Right lobe of liver (tissue), 6 donors: ENCODE measurements at regions not wholly inside any gene's neighbourhood (a gene's known extent, or its start where the extent isn't known, plus 50 kb on each side); places are given as distances from the start of the nearest gene placed in this dataset.

Experiments
- ATAC-seq, 4 donors: fragments of 200-7000 bp; cut with Tn5 transposase; one replicate each; pipeline ENCODE4 v1.9.1; 2020; ENCODE audit warnings: mild to moderate bottlenecking in 4 of 4, moderate library complexity in 4 of 4
- DNase-seq, 3 donors: peaks; one replicate each; pipeline ENCODE4 v3.0.0-alpha.2; 2020
- H3K27ac ChIP-seq, 3 donors: fragments of 200-600 bp; one replicate each; pipeline ENCODE4 v1.8.0; 2022
- H3K27me3 ChIP-seq, 2 donors: fragments of 200-600 bp; one replicate each; pipeline ENCODE4 v1.8.0; 2022
- H3K36me3 ChIP-seq, 4 donors: fragments of 200-600 bp; sonication (generic) in 1 of 4; one replicate each; pipeline versions ENCODE4 v1.5.1 to v1.8.0; 2017 to 2022; ENCODE audit warnings: control low read depth in 1 of 4
- H3K4me1 ChIP-seq, 4 donors: fragments of 200-600 bp; sonication (generic) in 1 of 4; one replicate each; pipeline versions ENCODE4 v1.5.1 to v1.8.0; 2017 to 2022; ENCODE audit warnings: control low read depth in 1 of 4
- H3K4me3 ChIP-seq, 3 donors: fragments of 200-600 bp; one replicate each; pipeline ENCODE4 v1.8.0; 2022
- H3K9me3 ChIP-seq, 4 donors: fragments of 200-600 bp; sonication (generic) in 1 of 4; one replicate each; pipeline versions ENCODE4 v1.5.1 to v1.8.0; 2017 to 2022; ENCODE audit warnings: control low read depth in 1 of 4
- POLR2A ChIP-seq: fragments of 450-650 bp; IDR thresholded peaks from one replicate; pipeline ENCODE4 v1.6.1; 2017; ENCODE audit warnings: antibody characterized with exemption, mild to moderate bottlenecking
- WGBS: methylation state at CpG from one replicate; pipeline ENCODE4 v1.1.6; 2018; ENCODE audit warnings: low coverage, low lambda C conversion rate; ENCODE audit not compliant: insufficient coverage; ENCODE audit errors: missing lambda C conversion rate; 5-methylcytosine and 5-hydroxymethylcytosine counted together
- intact Hi-C, 2 donors: fragments of 100-400 bp; cut with DNase I; formaldehyde crosslinking; loops; one replicate each; pipeline versions ENCODE4 v1.11.2 to v1.14.1; 2022
- TF ChIP-seq, protein P1 (sequence below), 4 donors: fragments of 200-600 bp in 3 of 4; fragments of 450-650 bp in 1 of 4; IDR thresholded peaks; one replicate each; pipeline versions ENCODE4 v1.5.1 to v1.8.0; 2016 to 2022; ENCODE audit warnings: antibody characterized with exemption in 4 of 4, mild to moderate bottlenecking in 2 of 4
- donor health status: DM: no; HTN: yes; CAD: no.
- donor health status: DM: no; HTN: no; CAD: no.
- donor health status: DM: no; HTN: no; CAD: no.
- donor health status: DM: no; HTN: yes; CAD: no.
- donor health status: DM: no; HTN: yes; CAD: no.

- DNase-seq (no peak), ATAC-seq (no peak)
- intact Hi-C loops: no loop called here
- H3K36me3 ChIP-seq: no peaks in the 10 kb centered on the region
- H3K4me1 ChIP-seq: no peaks in the 10 kb centered on the region
- H3K9me3 ChIP-seq: no peaks in the 10 kb centered on the region
- TF ChIP-seq, protein P1, sequence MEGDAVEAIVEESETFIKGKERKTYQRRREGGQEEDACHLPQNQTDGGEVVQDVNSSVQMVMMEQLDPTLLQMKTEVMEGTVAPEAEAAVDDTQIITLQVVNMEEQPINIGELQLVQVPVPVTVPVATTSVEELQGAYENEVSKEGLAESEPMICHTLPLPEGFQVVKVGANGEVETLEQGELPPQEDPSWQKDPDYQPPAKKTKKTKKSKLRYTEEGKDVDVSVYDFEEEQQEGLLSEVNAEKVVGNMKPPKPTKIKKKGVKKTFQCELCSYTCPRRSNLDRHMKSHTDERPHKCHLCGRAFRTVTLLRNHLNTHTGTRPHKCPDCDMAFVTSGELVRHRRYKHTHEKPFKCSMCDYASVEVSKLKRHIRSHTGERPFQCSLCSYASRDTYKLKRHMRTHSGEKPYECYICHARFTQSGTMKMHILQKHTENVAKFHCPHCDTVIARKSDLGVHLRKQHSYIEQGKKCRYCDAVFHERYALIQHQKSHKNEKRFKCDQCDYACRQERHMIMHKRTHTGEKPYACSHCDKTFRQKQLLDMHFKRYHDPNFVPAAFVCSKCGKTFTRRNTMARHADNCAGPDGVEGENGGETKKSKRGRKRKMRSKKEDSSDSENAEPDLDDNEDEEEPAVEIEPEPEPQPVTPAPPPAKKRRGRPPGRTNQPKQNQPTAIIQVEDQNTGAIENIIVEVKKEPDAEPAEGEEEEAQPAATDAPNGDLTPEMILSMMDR (IDR thresholded peaks at IDR 0.05): no peak
- TF ChIP-seq POLR2A: no peak
- H3K27ac ChIP-seq: no peak overlapping the region
- no peak overlapping the region for H3K4me3 ChIP-seq
- H3K27me3 ChIP-seq: no peaks in the 10 kb centered on the region
Observed at GRCh38 chr11:79980916-79981315, 540.1 kb upstream of the TENM4 start.

DNA sequence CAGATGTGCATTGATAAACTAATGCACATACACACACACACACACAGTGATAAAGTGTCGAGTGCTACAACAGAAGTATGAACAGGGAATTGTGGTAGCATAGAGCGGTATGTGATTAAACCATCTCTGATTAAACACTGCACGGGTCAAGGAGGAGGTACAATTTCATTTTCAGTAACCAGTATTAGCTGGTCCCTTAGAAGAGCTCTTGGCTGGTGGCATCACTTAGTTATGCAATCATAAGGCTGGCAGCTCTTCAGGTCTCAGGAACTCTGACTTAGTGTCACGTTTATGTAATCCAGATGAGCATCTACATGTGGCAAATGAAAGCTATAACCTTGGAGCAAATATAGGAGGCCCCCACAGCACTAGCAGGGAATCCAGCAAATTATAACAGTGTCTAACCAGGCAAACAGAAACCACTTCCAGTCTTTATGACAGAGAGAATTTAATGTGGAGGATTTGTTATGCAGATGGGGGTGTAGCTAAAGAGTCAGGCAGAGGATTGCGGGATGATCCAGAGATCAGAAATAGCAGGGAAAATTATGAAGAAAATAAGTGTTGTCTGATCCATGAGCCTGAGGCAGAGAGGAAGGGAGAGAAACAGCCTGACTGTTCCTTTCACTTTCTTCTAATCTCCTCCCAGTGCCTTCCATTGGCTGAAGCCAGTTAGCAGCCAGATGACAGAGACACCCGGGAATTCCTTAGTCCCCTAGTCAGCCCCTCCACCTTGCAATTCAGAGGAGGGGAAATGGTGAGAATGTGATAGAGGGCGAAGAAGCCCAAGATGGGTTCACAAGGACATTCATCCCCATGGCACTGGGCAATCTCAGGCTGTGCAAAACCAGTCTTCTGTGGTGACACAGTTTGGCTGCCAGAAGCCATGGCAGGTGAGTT is 533.1 kb upstream of the TENM4 start:
- Histone ChIP-seq H3K9me3 (no peaks in the 10 kb centered on the region), H3K36me3 (no peaks in the 10 kb centered on the region), H3K27me3 (no peaks in the 10 kb centered on the region), H3K4me3 (no peak overlapping the region), H3K4me1 (no peaks in the 10 kb centered on the region), H3K27ac (no peak overlapping the region)
- DNase-seq: peak in 1 of 3 donors; percentile 46
- 35% methylated on average over 7 of the region's 7 CpGs for WGBS
- TF ChIP-seq POLR2A: no peak
- TF ChIP-seq, protein P1 (IDR thresholded peaks at IDR 0.05): no peak
- peak in 3 of 4 donors; percentile 13 to 84 (median 24) for ATAC-seq
- intact Hi-C loops: no loop called here

DNA sequence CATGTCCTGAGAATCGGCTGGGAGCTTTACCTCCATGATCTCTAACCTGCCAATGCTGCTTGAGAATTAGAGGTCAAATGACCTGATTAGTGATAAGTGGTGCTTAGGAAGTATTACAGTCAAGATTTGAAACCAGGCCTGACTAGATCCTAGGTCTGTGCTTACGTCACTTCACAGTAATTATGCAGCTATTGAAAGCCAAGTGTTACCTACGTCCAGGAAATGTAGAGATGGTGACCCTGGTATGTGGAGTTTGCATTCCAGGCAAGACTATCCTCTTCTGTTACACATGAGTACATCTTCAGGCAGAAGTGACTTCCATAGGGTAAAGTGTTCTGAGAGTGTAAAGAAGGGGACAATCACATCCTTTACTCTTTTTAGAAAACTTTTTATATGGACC is 530.4 kb upstream of the TENM4 start:
- WGBS: 37% methylated on average over 3 of the region's 3 CpGs
- H3K4me1 ChIP-seq: no peaks in the 10 kb centered on the region
- H3K9me3 ChIP-seq: no peaks in the 10 kb centered on the region
- ATAC-seq: no peak
- no peak overlapping the region for H3K27ac ChIP-seq
- intact Hi-C loops: no loop called here
- TF ChIP-seq, protein P1 (IDR thresholded peaks at IDR 0.05): no peak
- TF ChIP-seq POLR2A: no peak
- H3K4me3 ChIP-seq: no peak overlapping the region
- DNase-seq: no peak
- H3K36me3 ChIP-seq: no peaks in the 10 kb centered on the region
- H3K27me3 ChIP-seq: no peaks in the 10 kb centered on the region

DNA sequence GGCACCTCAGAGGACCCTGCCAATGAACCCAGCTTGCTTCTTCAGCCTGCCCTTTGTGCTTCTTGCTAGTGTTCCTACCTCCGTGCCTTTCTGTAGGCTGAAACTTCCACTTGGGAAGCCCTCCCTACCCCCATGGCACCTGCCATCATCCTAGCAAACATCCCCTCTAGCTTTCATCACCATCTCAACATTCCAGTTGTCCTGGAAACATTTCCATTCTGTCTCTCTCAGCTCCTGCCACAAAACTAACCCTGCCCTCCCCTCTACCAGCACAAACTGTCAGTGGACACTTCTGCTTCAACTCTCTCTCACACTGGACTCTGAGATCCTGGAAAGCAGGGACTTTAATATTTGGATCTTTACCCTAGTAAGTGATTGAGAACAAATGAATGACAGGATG is 525.8 kb upstream of the TENM4 start:
- Histone ChIP-seq H3K4me1 (no peaks in the 10 kb centered on the region), H3K9me3 (no peaks in the 10 kb centered on the region), H3K27me3 (no peaks in the 10 kb centered on the region), H3K27ac (no peak overlapping the region), H3K36me3 (no peaks in the 10 kb centered on the region), H3K4me3 (no peak overlapping the region)
- DNase-seq (no peak), ATAC-seq (no peak)
- 0% methylated on average over 1 of the region's 1 CpG for WGBS
- no peak for TF ChIP-seq POLR2A
- TF ChIP-seq, protein P1 (IDR thresholded peaks at IDR 0.05): no peak
- intact Hi-C loops: no loop called here
